ENCODE measurements at regions not wholly inside any gene's neighbourhood (a gene's known extent, or its start where the extent isn't known, plus 50 kb on each side); places are given as distances from the start of the nearest gene placed in this dataset.

GRCh38 chr18:22623513-22623912 is 205.8 kb upstream of the CTAGE1 start:
- no peak for DNase-seq (ENCODE audit: low read depth in 1 of 2, low spot score in 1 of 2)

DNA sequence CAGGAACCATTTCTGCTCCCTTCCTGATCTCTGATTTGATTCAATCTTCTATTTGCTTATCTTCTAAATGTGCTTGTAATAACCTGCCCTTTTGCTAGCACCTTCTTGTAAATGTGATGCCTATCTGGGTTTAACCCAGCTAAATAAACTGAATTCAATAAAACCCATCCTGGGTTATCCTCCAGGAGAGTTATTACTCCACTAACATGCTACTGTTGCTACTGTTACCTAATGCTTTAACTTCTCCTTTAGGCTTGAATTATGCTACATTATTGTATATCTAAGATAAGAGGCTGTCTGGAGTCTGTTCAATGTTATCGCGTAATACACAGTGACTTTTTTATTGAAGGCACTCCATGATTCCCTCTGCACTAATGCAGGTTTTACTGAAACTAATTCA is 206.5 kb upstream of the CTAGE1 start:
- DNase-seq (ENCODE audit: low read depth in 1 of 2, low spot score in 1 of 2): no peak

GRCh38 chr18:22625406-22625805 is 207.7 kb upstream of the CTAGE1 start:
- DNase-seq (ENCODE audit: low read depth in 1 of 2, low spot score in 1 of 2): no peak

DNA sequence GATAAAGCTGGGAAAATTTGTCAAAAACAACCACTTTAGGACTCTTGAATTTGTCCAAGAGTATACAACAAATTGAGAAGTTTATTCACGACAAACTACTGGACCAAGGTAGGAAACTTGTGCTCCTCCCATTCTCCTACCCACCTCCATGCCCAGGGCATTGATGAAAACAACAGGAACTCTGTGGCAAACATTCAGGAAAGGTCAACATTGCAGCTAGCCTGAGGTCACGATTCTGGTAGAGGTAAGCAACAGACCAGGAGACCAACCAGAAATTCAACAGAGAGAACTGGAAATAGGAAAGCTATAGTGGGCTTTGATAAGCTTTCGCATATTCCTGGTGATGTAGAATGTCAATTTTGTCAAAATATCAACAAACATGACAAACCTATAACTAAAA is 209.1 kb upstream of the CTAGE1 start:
- no peak for DNase-seq (ENCODE audit: low read depth in 1 of 2, low spot score in 1 of 2)

- DNase-seq (ENCODE audit: low read depth in 1 of 2, low spot score in 1 of 2): no peak
These were observed 209.8 kb upstream of the CTAGE1 start for GRCh38 chr18:22627506-22627905.

DNA sequence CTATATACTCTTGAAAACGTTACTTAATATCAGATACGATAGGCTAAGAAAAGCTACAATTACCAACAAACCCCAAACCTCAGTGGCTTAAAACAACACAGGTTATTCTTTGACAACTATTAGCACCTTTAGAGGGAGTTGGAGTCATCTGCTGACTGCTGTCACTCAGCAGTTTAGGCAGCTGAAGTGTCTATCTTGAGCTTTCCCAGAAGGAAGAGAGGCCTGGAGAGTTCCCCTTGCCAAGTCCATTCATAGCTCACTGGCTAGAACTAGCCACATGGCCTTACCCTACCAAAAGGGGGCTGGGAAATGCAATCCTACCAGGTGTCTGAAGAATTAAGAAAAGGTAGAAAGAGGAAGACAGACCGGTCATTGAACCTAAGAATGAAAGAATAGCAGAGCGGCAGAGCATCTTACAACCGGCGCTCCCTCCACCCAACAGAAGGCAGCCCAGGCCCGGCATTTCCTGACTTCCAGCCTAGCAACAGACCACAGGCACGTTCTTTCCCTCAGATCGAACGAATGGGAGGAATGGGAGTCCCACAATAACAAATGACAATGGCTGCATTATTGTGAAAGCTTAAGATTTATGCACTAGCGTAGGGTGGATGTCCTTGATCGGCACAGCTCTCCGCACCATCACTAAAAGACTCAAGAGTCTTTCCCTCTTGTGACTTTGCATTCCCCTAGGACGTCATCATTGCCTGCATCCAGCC is 211.2 kb upstream of the CTAGE1 start:
- no peak for DNase-seq (ENCODE audit: low read depth in 1 of 2, low spot score in 1 of 2)

GRCh38 chr18:22630980-22631379 is 213.3 kb upstream of the CTAGE1 start:
- DNase-seq (ENCODE audit: low read depth in 1 of 2, low spot score in 1 of 2): no peak

GRCh38 chr18:22632191-22632590 is 214.5 kb upstream of the CTAGE1 start:
- DNase-seq (ENCODE audit: low read depth in 1 of 2, low spot score in 1 of 2): no peak

DNA sequence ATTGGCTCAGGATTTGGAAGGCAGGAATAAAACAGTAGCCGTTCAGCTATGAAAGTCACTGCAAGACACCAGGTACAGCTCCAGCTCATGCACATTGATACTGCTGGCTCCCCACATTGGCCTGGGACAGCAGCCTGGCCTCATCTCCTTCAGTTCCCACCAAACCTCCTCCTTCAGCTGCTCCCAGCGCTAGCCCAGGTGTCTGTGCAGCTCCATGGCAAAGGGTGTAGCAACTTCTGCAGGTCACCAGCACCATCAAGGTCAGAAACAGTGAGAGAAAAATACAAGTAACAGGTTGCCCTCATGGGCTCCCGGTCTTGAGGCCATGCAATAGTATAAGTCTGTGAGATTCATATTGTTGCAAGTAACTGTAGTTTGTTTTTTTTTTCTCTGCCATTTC is 216.7 kb upstream of the CTAGE1 start:
- DNase-seq (ENCODE audit: low read depth in 1 of 2, low spot score in 1 of 2): no peak

DNA sequence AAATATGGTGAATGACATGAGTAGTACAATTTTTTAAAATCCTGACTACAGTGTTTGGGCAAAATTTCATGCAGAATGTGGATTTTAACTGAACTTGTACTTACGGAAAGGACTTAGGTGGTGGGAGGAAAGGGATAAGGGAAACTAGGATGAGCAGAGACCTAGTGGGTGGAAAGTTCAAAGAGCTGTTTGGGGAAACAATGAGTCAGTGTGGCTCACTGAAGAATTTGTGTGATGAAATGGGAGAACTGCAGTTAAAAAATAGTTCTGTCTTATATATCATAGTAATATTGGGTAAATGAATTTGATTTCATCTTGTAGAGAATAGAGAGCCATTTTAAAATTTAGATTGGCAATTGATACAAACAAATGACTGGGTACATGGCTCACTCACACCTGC is 220.1 kb upstream of the CTAGE1 start:
- no peak for DNase-seq (ENCODE audit: low read depth in 1 of 2, low spot score in 1 of 2)

DNA sequence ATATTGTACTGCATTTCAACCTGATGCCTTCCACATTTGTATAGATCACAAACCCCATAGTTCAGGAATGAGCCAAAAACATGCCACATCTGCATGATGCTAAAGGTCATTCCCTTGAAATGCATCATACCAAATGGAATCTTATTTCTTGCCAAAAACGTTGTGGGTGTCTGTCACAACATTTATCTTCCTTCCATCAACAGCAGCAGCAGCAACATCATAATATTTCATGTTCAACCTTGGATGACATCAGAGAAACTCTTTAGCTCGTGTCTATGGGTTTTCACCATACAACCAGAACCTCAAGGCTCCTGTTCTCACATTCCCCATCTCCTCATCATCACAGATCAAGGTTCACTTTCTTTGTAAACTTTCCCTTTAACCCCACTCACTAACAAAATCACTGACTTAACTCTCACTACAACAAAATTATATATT is 221.3 kb upstream of the CTAGE1 start:
- DNase-seq (ENCODE audit: low read depth in 1 of 2, low spot score in 1 of 2): no peak

DNA sequence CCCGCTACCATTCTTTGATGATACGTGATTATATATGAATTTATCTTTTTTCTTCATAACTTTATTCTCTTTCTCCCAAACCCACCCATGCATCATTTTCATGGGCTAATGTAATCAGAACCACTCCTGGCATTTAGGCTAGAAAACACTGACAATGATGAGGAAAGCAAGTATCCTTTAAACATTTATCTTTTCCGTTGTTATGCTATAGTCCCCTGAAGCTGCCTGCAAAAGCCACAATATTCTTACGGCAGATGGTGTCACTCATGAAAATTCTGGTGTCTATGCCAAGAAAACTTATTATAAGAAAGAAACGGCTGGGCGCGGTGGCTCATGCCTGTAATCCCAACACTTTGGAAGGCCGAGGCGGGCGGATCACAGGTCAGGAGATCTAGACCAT is 221.8 kb upstream of the CTAGE1 start:
- DNase-seq (ENCODE audit: low read depth in 1 of 2, low spot score in 1 of 2): no peak

GRCh38 chr18:22640281-22640842 is 222.6 kb upstream of the CTAGE1 start:
- no peak for DNase-seq (ENCODE audit: low read depth in 1 of 2, low spot score in 1 of 2)

- no peak for DNase-seq (ENCODE audit: low read depth in 1 of 2, low spot score in 1 of 2)
These were observed 224.2 kb upstream of the CTAGE1 start for GRCh38 chr18:22641958-22642357.

GRCh38 chr18:22643731-22644130 is 226.0 kb upstream of the CTAGE1 start:
- DNase-seq (ENCODE audit: low read depth in 1 of 2, low spot score in 1 of 2): no peak

- DNase-seq (ENCODE audit: low read depth in 1 of 2, low spot score in 1 of 2): no peak
These were observed 232.5 kb upstream of the CTAGE1 start for GRCh38 chr18:22650247-22650646.

- no peak for DNase-seq (ENCODE audit: low read depth in 1 of 2, low spot score in 1 of 2)
These were observed 239.9 kb upstream of the CTAGE1 start for GRCh38 chr18:22657619-22658018.

DNA sequence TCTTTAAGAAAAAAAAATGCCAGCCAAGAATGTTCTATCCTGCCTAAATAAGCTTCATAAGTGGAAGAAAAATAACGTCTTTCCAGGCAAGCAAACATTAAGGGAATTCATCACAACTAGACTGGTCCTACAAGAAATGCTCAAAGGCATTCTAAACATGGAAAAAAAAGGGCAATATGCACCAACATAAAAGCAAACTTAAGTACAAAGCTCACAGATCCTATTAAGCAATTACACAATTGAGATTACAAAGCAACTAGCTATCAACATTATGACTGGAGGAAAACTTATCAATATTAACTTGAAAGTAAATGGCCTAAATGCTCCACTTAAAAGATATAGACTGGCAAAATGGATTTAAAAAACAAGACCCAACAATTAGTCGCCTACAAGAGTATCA is 240.6 kb upstream of the CTAGE1 start:
- no peak for DNase-seq (ENCODE audit: low read depth in 1 of 2, low spot score in 1 of 2)

DNA sequence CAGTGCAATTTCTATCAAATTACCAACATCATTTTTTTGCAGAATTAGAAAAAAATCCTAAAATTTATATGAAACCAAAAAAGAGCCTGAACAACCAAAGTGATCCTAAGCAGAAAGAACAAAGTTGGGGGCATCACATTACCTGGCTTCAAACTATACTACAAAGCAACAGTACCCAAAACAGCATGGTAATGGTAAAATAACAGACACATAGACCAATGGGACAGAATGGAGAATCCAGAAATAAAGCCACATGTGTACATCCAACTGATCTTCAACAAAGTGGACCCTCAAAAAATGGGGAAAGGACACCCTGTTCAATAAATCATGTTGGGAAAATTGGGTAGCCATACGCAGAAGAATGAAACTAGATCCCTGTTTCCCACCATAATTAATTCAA is 245.7 kb upstream of the CTAGE1 start:
- no peak for DNase-seq (ENCODE audit: low read depth in 1 of 2, low spot score in 1 of 2)

DNA sequence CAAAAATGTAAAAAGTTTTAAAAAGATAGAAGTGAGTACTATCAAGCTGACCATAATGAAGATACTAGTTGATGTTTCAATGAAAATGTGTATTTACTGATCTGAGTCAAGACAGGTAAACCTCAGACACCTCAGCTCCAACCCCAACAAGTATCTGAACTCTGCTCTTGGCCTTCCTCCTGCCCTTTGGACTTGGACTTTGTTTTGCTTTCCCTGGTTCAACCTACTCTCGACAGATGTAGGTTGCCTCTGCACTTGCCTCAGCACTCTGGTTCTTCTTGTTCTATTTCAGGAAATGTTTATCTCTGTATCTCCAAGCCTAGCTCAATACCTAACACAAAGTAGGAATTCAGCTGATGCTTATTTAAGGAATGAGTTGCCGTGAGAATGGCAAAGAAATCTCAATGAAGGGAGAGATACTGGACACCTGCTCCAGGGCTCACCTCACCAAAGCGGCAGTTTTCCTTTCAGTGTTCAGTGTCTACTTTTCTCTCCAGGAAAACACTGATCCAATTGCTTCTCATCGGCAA is 248.8 kb upstream of the CTAGE1 start:
- no peak for DNase-seq (ENCODE audit: low read depth in 1 of 2, low spot score in 1 of 2)

DNA sequence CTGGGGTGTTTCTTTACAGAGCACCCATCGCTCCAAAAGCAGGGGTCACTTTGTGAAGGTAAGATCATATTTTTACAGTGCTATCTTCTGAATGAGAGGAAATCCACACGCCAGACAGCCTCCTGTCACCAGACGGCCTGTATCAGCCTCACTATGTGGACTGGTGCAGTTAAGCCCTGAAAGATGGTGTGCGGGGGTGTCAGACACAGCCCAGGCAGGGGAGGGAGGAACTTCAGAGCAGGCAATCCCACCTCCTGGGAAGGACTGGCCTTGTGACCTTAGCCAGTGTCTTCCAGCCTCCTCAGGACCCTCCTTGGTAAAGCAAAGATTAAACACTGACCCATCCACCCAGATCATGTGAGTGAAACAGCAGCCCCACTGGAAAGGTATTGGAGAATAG is 249.4 kb upstream of the CTAGE1 start:
- no peak for DNase-seq (ENCODE audit: low read depth in 1 of 2, low spot score in 1 of 2)

GRCh38 chr18:22667616-22668422 is 250.1 kb upstream of the CTAGE1 start:
- no peak for DNase-seq (ENCODE audit: low read depth in 1 of 2, low spot score in 1 of 2)

Data from activated CD4-positive, alpha-beta T cell treated with anti-CD3 and anti-CD28 coated beads, Interleukin-2, amount 50 U/mL, for 24 hours (primary cell).